ENCODE measurements at regions not wholly inside any gene's neighbourhood (a gene's known extent, or its start where the extent isn't known, plus 50 kb on each side); places are given as distances from the start of the nearest gene placed in this dataset.

DNA sequence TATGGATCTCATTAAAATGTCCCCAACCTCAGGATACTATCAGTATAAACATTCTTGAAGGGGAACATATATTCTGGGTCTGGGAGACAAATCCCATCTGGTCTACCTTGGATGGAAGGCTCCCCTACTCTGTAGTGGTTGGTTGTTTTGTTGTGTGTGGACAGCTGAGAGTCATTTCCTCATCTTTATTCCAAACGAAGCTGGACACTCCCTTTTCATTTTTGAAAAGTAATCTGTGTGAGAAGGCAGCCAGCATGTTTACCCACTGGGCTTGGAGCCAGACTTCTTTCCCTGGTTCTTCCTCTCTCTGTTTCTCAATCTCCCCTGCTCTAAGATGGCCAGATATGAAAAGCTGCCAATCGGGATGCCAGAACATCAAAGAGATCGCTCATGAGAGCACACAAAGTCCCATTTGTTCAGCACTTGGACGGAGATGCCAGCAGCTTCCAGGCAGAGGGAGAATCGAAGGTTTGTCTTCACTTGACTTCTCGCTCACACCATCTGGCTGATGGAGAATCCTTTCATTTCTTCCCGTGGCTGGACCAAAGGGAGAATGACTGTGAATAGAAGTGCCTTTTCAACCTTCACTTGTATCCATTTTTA lies 108.1 kb upstream of the AGR3 start:
- DNase-seq (ENCODE audit: low spot score) = no peak
- TF ChIP-seq, protein P1, sequence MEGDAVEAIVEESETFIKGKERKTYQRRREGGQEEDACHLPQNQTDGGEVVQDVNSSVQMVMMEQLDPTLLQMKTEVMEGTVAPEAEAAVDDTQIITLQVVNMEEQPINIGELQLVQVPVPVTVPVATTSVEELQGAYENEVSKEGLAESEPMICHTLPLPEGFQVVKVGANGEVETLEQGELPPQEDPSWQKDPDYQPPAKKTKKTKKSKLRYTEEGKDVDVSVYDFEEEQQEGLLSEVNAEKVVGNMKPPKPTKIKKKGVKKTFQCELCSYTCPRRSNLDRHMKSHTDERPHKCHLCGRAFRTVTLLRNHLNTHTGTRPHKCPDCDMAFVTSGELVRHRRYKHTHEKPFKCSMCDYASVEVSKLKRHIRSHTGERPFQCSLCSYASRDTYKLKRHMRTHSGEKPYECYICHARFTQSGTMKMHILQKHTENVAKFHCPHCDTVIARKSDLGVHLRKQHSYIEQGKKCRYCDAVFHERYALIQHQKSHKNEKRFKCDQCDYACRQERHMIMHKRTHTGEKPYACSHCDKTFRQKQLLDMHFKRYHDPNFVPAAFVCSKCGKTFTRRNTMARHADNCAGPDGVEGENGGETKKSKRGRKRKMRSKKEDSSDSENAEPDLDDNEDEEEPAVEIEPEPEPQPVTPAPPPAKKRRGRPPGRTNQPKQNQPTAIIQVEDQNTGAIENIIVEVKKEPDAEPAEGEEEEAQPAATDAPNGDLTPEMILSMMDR (IDR thresholded peaks at IDR 0.05; ENCODE audit: borderline replicate concordance, control extremely low read depth, extremely low read depth, insufficient read depth, missing control alignments) = no peak
- in situ Hi-C loops (cut with MboI; ENCODE audit: low sequenced_read_pairs, unreplicated experiment) = loop anchor here (5.0 to 25.0 kb wide), 3 partner anchors 312 to 647 kb away; no protein-coding TSS in a partner anchor

DNA sequence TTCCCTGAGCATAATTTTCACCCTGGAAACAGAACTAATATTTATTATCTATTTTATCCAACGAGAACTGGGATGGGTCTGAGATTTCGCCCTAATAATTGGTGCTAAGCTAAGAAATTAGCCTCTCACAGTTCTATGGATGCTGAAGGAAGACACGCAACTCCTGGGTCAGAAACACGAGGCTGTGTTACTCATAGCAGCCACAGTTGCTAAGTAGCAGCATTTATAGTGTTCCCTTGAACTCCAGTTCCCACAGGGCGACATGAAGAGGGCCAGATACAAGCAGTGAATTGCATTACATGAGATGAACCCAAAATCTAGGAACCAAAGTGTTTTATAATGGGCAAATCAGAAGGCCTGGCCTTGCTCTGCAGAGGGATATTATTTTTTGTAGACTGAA lies 109.8 kb upstream of the AGR3 start:
- DNase-seq (ENCODE audit: low spot score) = no peak
- TF ChIP-seq, protein P1 (IDR thresholded peaks at IDR 0.05; ENCODE audit: borderline replicate concordance, control extremely low read depth, extremely low read depth, insufficient read depth, missing control alignments) = no peak
- in situ Hi-C loops (cut with MboI; ENCODE audit: low sequenced_read_pairs, unreplicated experiment) = loop anchor here (25.0 kb wide), 2 partner anchors 546 to 646 kb away; no protein-coding TSS in a partner anchor

DNA sequence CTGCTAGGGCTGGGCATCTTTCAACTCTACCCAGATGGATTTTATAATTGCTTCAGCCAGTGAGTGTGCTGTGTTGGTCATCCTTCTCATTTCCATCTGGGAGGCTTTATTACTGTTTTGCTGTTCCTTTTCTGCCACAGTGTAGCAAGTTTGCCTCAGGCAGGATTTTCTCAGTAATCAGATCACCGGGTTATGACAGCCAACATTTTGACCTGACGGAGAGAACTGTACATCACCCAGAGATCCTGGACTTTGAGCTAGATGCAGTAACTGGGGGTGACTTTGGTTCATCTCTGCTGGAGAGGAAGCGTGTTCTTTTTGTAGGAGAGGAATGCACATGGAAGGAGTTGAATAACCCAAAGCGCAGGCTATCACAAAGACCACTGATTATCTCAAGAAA lies 111.8 kb upstream of the AGR3 start:
- no peak for DNase-seq (ENCODE audit: low spot score)
- TF ChIP-seq, protein P1 (IDR thresholded peaks at IDR 0.05; ENCODE audit: borderline replicate concordance, control extremely low read depth, extremely low read depth, insufficient read depth, missing control alignments) = no peak
- in situ Hi-C loops (cut with MboI; ENCODE audit: low sequenced_read_pairs, unreplicated experiment) = loop anchor here (25.0 kb wide), 2 partner anchors 544 to 644 kb away; no protein-coding TSS in a partner anchor

DNA sequence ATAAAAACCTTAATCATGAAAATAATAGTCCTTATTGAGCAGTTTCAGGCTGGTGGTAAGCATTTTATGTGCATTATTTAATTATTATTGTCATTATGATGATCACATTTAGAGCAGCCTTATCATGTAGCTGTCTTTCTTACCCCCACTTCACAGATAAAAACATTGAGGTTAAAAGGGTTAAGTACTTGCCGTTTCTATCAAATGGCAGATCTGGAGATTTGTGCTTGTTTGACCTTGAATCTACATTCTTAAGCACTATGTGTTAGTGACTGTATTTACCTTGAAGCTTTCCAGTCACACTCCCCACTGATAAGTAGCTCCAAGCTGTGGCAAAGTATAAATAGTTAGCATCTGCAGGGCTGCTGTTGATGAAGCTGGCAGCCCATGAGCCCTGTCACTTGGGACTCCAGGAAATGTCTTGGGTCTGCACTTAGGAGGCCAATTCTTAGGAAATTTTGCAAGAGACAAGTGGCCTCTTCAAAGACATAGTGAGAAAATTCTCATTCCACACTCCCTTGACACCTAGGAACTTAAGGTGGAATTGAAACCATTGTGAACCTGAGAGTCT lies 116.8 kb upstream of the AGR3 start:
- DNase-seq (ENCODE audit: low spot score) = no peak
- in situ Hi-C loops (cut with MboI; ENCODE audit: low sequenced_read_pairs, unreplicated experiment) = loop anchor here (25.0 kb wide), 2 partner anchors 539 to 639 kb away; no protein-coding TSS in a partner anchor
- TF ChIP-seq, protein P1 (IDR thresholded peaks at IDR 0.05; ENCODE audit: borderline replicate concordance, control extremely low read depth, extremely low read depth, insufficient read depth, missing control alignments) = no peak

DNA sequence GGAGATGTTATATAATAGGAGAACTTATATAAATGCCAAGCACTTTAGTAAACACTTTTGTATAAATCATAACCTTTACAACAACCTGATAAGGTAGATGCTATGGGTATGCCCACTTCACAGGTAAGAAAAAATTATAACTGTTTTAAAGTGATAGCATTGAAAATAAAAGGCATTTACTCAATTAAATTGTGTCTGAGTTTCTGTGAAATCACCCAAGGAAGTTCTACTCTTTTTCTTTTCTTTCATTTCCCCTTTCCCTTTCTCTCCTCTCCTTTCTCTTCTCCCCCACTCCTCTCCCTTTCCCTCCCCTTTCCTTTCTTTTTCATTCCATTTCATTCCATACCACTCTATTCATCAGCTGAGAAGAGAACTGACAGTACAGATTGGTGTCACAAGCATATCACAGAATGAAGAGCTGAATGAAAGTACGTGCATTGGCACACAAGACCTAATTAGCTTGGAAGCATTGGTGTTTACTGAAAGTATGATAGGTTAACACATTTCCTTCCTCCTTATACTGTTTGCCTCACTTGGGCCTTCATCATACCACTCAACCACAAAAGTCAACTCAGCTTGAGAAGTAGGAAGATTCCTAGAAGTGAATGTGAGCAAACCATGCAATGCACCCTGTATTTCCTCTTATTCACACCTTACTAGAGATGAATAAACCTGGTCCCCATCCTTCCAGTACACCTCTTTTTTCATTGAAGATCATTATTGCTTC lies 117.9 kb upstream of the AGR3 start:
- TF ChIP-seq, protein P1 (IDR thresholded peaks at IDR 0.05; ENCODE audit: borderline replicate concordance, control extremely low read depth, extremely low read depth, insufficient read depth, missing control alignments) = no peak
- no peak for DNase-seq (ENCODE audit: low spot score)
- in situ Hi-C loops (cut with MboI; ENCODE audit: low sequenced_read_pairs, unreplicated experiment) = loop anchor here (25.0 kb wide), 2 partner anchors 538 to 638 kb away; no protein-coding TSS in a partner anchor

DNA sequence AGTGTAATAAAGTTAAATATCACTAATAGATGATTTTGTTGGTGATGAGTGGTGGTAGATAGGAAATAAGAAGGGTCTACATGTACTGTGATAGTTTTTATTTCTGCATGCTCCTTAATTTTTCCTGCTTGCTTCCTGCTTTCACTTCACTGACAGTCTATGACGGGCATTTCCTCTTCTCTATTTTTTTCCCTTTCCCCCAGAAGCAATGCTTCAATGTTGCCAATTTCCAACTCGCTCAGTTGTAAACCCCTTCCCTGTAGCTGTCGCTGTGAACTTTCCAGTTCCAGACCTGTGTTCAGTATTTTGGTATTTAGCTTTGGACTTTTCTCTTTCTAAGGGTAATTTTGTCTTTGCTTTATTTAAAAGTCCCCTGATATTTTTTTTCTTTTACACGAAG lies 123.5 kb upstream of the AGR3 start:
- in situ Hi-C loops (cut with MboI; ENCODE audit: low sequenced_read_pairs, unreplicated experiment) = no loop called here
- no peak for DNase-seq (ENCODE audit: low spot score)
- TF ChIP-seq, protein P1 (IDR thresholded peaks at IDR 0.05; ENCODE audit: borderline replicate concordance, control extremely low read depth, extremely low read depth, insufficient read depth, missing control alignments) = no peak
